ENCODE measurements at regions not wholly inside any gene's neighbourhood (a gene's known extent, or its start where the extent isn't known, plus 50 kb on each side); places are given as distances from the start of the nearest gene placed in this dataset.

GRCh38 chr1:106879538-106879937 lies 176.9 kb upstream of the PRMT6 start:
- Histone ChIP-seq H3K79me2 (ENCODE audit: low read length) (no peaks in the 10 kb centered on the region), H2AFZ (ENCODE audit: low read depth, low read length) (no peak overlapping the region), H3K4me1 (ENCODE audit: low read length) (peaks cover 32% of the 10 kb centered on the region), H3K4me2 (ENCODE audit: low read length) (no peak overlapping the region), H3K27me3 (ENCODE audit: low read depth, low read length) (no peaks in the 10 kb centered on the region), H3K9me3 (ENCODE audit: insufficient read depth, low read length) (no peaks in the 10 kb centered on the region), H3K4me3 (ENCODE audit: low read length) (no peak overlapping the region), H4K20me1 (ENCODE audit: insufficient read depth, low read length) (no peaks in the 10 kb centered on the region), H3K27ac (ENCODE audit: low read length) (no peak overlapping the region), H3K9ac (ENCODE audit: low read length) (no peak overlapping the region), H3K36me3 (replicated peaks; ENCODE audit: low read depth, low read length) (no peaks in the 10 kb centered on the region)
- no peak for TF ChIP-seq EZH2phosphoT487 (IDR thresholded peaks at IDR 0.05; ENCODE audit: low read depth)
- TF ChIP-seq, protein P1, sequence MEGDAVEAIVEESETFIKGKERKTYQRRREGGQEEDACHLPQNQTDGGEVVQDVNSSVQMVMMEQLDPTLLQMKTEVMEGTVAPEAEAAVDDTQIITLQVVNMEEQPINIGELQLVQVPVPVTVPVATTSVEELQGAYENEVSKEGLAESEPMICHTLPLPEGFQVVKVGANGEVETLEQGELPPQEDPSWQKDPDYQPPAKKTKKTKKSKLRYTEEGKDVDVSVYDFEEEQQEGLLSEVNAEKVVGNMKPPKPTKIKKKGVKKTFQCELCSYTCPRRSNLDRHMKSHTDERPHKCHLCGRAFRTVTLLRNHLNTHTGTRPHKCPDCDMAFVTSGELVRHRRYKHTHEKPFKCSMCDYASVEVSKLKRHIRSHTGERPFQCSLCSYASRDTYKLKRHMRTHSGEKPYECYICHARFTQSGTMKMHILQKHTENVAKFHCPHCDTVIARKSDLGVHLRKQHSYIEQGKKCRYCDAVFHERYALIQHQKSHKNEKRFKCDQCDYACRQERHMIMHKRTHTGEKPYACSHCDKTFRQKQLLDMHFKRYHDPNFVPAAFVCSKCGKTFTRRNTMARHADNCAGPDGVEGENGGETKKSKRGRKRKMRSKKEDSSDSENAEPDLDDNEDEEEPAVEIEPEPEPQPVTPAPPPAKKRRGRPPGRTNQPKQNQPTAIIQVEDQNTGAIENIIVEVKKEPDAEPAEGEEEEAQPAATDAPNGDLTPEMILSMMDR (IDR thresholded peaks at IDR 0.05; ENCODE audit: low read depth, low read length), result no peak

DNA sequence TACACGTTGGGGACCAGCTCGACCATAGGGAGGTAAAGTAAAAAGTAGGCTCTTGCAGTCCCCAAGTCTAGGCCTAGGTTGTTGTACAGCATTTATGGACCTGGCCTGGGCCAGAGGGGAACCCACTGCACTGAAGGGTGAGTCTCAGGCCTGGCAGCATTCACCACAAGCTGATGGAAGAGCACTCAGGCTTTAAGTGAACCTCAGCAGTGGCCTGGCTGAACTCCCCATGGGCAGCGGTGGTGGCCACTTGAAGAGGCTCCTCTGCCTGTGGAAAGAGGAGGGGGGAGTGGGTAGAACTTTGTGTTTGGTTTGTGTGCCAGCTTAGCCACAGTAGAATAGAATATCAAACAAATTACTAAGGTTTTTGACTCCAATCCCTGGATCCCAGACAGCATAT lies 176.2 kb upstream of the PRMT6 start:
- no peaks in the 10 kb centered on the region for H3K36me3 ChIP-seq (replicated peaks; ENCODE audit: low read depth, low read length)

GRCh38 chr1:106883208-106883607 lies 173.3 kb upstream of the PRMT6 start:
- Histone ChIP-seq H3K9me3 (ENCODE audit: insufficient read depth, low read length) (no peaks in the 10 kb centered on the region), H3K79me2 (ENCODE audit: low read length) (no peaks in the 10 kb centered on the region), H3K9ac (ENCODE audit: low read length) (no peak overlapping the region), H3K27me3 (ENCODE audit: low read depth, low read length) (no peaks in the 10 kb centered on the region), H3K4me1 (ENCODE audit: low read length) (peaks cover 9% of the 10 kb centered on the region; the same call in 1 of the 2 replicates), H3K36me3 (replicated peaks; ENCODE audit: low read depth, low read length) (no peaks in the 10 kb centered on the region), H3K4me2 (ENCODE audit: low read length) (no peak overlapping the region), H4K20me1 (ENCODE audit: insufficient read depth, low read length) (no peaks in the 10 kb centered on the region), H3K4me3 (ENCODE audit: low read length) (no peak overlapping the region), H3K27ac (ENCODE audit: low read length) (no peak overlapping the region), H2AFZ (ENCODE audit: low read depth, low read length) (no peak overlapping the region)
- no peak for TF ChIP-seq EZH2phosphoT487 (IDR thresholded peaks at IDR 0.05; ENCODE audit: low read depth)
- TF ChIP-seq, protein P1 (IDR thresholded peaks at IDR 0.05; ENCODE audit: low read depth, low read length), result no peak

More for the DNA sequence above, 176.2 kb upstream of the PRMT6 start:
- H2AFZ ChIP-seq (ENCODE audit: low read depth, low read length), result no peak overlapping the region
- no peak overlapping the region for H3K4me2 ChIP-seq (ENCODE audit: low read length)
- no peaks in the 10 kb centered on the region for H3K79me2 ChIP-seq (ENCODE audit: low read length)
- no peaks in the 10 kb centered on the region for H4K20me1 ChIP-seq (ENCODE audit: insufficient read depth, low read length)
- H3K4me3 ChIP-seq (ENCODE audit: low read length), result no peak overlapping the region
- H3K27ac ChIP-seq (ENCODE audit: low read length), result no peak overlapping the region
- no peak for TF ChIP-seq EZH2phosphoT487 (IDR thresholded peaks at IDR 0.05; ENCODE audit: low read depth)
- TF ChIP-seq, protein P1 (IDR thresholded peaks at IDR 0.05; ENCODE audit: low read depth, low read length), result no peak
- no peak overlapping the region for H3K9ac ChIP-seq (ENCODE audit: low read length)
- no peaks in the 10 kb centered on the region for H3K9me3 ChIP-seq (ENCODE audit: insufficient read depth, low read length)
- peaks cover 25% of the 10 kb centered on the region for H3K4me1 ChIP-seq (ENCODE audit: low read length)
- no peaks in the 10 kb centered on the region for H3K27me3 ChIP-seq (ENCODE audit: low read depth, low read length)

DNA sequence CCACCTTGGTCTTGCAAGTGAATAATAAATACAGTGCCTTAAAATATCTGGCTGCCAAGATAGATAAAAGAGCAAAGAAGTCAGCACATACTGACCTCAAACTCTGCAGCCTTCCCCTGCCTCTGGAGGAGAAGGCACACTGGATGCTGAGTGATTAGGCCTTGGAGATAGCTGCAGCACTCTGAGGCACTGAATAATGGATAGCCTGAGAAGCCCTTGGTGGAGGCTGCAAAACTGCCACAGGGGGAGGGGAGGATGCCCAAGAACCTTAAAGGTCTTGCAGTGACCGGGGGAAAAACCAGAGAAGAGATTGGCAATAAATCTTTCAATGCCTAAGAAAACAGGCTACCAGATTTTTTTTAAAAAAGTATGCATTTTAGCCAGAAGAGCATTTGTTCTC lies 167.4 kb upstream of the PRMT6 start:
- Histone ChIP-seq H3K79me2 (ENCODE audit: low read length) (no peaks in the 10 kb centered on the region), H3K27ac (ENCODE audit: low read length) (no peak overlapping the region)

More for the DNA sequence above, 167.4 kb upstream of the PRMT6 start:
- no peak overlapping the region for H3K9ac ChIP-seq (ENCODE audit: low read length)
- no peak overlapping the region for H3K4me3 ChIP-seq (ENCODE audit: low read length)
- peaks cover 17% of the 10 kb centered on the region for H3K4me1 ChIP-seq (ENCODE audit: low read length)
- 0 out of 2 replicates have a peak overlapping the region, but pooled peaks have one; percentile 58 for H3K4me2 ChIP-seq (ENCODE audit: low read length)
- H3K27me3 ChIP-seq (ENCODE audit: low read depth, low read length), result no peaks in the 10 kb centered on the region
- H2AFZ ChIP-seq (ENCODE audit: low read depth, low read length), result no peak overlapping the region
- peaks cover 6% of the 10 kb centered on the region for H3K36me3 ChIP-seq (replicated peaks; ENCODE audit: low read depth, low read length)
- no peaks in the 10 kb centered on the region for H4K20me1 ChIP-seq (ENCODE audit: insufficient read depth, low read length)
- TF ChIP-seq EZH2phosphoT487 (IDR thresholded peaks at IDR 0.05; ENCODE audit: low read depth), result no peak
- TF ChIP-seq, protein P1 (IDR thresholded peaks at IDR 0.05; ENCODE audit: low read depth, low read length), result no peak
- H3K9me3 ChIP-seq (ENCODE audit: insufficient read depth, low read length), result peaks cover 4% of the 10 kb centered on the region; the same call in 1 of the 2 replicates

Data from OCI-LY3 (cell line).